GM13976 (cell line): ENCODE measurements at regions not wholly inside any gene's neighbourhood (a gene's known extent, or its start where the extent isn't known, plus 50 kb on each side); places are given as distances from the start of the nearest gene placed in this dataset.

Source experiments
- DNase-seq: peaks from one replicate; pipeline ENCODE4 v3.0.0; 2012; ENCODE audit warnings: low spot score
- in situ Hi-C: fragments of 300-500 bp; cut with MboI; formaldehyde crosslinking; loops from one replicate; pipeline ENCODE4 v1.12.0; 2022; ENCODE audit warnings: low sequenced_read_pairs, mixed read lengths, inconsistent platforms; ENCODE audit not compliant: unreplicated experiment
- TF ChIP-seq, protein P1 (sequence below): IDR thresholded peaks from 2 replicates; pipeline ENCODE4 v1.5.1; 2012; ENCODE audit warnings: borderline replicate concordance, mild to moderate bottlenecking; ENCODE audit not compliant: insufficient read depth; ENCODE audit errors: extremely low read depth, missing control alignments, control extremely low read depth

- TF ChIP-seq, protein P1, sequence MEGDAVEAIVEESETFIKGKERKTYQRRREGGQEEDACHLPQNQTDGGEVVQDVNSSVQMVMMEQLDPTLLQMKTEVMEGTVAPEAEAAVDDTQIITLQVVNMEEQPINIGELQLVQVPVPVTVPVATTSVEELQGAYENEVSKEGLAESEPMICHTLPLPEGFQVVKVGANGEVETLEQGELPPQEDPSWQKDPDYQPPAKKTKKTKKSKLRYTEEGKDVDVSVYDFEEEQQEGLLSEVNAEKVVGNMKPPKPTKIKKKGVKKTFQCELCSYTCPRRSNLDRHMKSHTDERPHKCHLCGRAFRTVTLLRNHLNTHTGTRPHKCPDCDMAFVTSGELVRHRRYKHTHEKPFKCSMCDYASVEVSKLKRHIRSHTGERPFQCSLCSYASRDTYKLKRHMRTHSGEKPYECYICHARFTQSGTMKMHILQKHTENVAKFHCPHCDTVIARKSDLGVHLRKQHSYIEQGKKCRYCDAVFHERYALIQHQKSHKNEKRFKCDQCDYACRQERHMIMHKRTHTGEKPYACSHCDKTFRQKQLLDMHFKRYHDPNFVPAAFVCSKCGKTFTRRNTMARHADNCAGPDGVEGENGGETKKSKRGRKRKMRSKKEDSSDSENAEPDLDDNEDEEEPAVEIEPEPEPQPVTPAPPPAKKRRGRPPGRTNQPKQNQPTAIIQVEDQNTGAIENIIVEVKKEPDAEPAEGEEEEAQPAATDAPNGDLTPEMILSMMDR = no peak
- in situ Hi-C loops = no loop called here
- DNase-seq = no peak
Observed at GRCh38 chr15:60128710-60129109, 124.6 kb downstream of the FOXB1 start.

DNA sequence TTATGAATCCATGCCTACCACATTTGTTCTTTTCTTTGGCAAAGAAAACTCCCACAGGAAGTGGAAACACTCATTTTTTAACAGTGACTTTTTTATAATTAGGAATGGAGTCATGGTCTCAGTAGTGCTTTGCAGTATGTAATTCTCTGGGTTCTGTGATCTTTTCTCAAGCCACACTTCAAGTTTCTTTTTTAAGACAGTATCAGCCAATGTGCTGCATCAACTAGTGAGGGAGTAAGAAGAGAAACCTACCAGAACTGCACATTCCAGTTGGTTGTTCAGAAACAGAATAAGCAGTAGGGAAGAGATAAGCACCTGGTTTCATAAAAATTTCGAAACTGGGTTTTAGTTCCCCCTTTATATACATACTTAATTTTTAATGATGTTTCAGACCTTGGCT lies 126.3 kb downstream of the FOXB1 start:
- DNase-seq = no peak
- TF ChIP-seq, protein P1 = no peak
- in situ Hi-C loops = no loop called here

DNA sequence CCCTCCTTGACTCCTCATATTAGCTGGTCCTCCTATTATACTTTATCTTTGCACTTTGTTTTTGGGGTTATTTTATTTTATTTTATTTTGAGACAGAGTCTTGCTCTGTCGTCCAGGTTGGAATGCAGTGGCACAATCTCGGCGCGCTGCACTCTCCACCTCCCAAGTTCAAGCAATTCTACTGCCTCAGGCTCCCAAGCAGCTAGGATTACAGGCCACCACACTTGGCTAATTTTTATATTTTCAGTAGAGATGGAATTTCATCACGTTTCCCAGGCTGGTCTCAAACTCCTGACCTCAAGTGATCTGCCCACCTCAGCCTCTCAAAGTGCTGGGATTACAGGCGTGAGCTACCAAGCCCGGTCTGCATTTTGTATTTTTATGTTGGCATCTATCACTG lies 126.7 kb downstream of the FOXB1 start:
- no peak for DNase-seq
- TF ChIP-seq, protein P1 = no peak
- in situ Hi-C loops = no loop called here

DNA sequence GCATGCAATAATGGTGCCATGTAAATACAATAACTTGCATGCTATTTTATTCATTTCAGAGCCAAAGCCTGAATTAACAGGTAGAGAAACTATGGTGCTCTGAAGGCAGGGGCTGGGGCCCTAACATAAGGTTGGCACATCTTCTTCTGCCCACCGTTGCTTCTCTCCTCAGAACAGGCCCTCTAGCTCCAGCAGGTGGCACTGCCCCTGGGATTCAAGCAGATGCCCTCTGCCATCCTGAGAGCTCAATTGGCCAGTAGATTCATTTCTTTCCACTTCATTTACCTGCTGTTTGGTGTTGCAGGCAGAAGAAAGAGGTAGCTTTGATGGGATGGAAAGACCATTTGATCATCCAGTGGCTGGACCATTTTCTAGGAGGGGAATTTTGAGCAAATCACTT lies 130.5 kb downstream of the FOXB1 start:
- TF ChIP-seq, protein P1 = no peak
- DNase-seq = no peak
- in situ Hi-C loops = no loop called here

DNA sequence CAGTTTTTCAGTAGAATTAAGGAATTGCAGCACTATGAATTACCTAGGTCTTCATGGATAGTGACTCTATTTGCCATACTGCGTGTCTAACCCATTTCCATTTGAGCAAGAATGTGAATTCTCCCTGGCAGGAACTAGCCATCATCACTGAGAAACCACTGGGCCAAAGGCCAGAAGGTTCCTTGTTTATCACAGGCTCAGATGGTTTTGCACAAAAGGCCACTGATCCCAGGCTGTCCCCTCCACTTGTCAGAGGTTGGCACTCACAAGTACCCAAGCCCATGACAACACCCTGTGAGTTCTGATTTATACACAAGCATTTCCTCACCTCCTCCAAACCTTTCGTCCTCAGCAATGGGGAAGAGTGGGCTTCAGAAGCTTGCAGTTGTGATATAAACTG lies 131.8 kb downstream of the FOXB1 start:
- no peak for DNase-seq
- TF ChIP-seq, protein P1 = no peak
- in situ Hi-C loops = no loop called here

DNA sequence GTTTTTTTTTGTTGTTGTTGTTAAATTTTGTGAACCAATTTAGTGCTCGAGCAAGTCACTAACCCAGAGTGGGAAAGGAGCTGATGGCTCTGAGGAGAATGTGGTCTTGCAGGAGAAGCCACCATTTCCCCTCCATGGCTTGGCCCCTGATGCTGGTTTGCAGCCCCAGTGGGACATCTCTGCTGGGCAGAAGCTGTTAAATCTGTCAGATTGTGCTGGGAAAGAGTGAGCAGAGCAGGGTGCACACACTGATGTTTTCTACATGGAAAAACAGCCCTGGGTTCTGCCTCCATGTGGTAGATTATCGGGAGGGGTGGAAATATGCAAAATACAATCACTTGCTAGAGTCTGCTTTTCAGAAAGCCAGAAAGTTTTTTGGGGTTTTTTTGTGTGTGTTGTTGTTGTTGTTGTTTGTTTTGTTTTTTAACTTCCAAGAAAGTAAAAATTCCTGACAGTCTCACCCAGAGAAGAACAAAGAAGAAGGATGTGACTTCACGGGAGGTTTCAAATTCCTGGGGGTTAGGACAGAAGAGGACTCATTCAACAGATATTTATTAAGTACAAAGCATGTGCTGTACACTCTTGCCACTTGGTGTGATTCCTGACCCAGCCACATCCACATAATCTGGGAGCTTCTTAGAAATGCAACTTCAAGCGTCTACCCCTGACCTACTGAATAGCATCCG lies 133.7 kb downstream of the FOXB1 start:
- in situ Hi-C loops = no loop called here
- TF ChIP-seq, protein P1 = no peak
- no peak for DNase-seq
